Keratinocyte (primary cell): ENCODE measurements at regions not wholly inside any gene's neighbourhood (a gene's known extent, or its start where the extent isn't known, plus 50 kb on each side); places are given as distances from the start of the nearest gene placed in this dataset.

Experiments
- DNase-seq: peaks from one replicate; pipeline ENCODE4 v3.0.0-alpha.2; 2011; ENCODE audit warnings: low read depth, missing footprints, low spot score
- FAIRE-seq: peaks from 2 replicates; lab custom pipeline; 2011; peaks lifted over from hg19 to GRCh38; lab: Jason Lieb, UNC
- H2AFZ ChIP-seq: 2 replicates; pipeline ENCODE4 v1.6.0; 2012; ENCODE audit warnings: low read length, control low read depth, inconsistent platforms; ENCODE audit not compliant: control insufficient read depth
- H3K27ac ChIP-seq: 2 replicates; pipeline ENCODE4 v1.5.1; 2011; ENCODE audit warnings: low read length; ENCODE audit not compliant: control insufficient read depth, insufficient read depth
- H3K27me3 ChIP-seq: 3 replicates; pipeline ENCODE4 v1.6.0; 2011; ENCODE audit warnings: low read length; ENCODE audit not compliant: control insufficient read depth, insufficient read depth; ENCODE audit errors: extremely low read depth
- H3K36me3 ChIP-seq, 2 experiments: 2 replicates in 1 of 2; 3 replicates in 1 of 2; pipeline ENCODE4 v1.5.1; 2011; ENCODE audit warnings: low read length in 2 of 2, mild to moderate bottlenecking in 1 of 2; ENCODE audit not compliant: control insufficient read depth in 2 of 2, insufficient read depth in 2 of 2; ENCODE audit errors: extremely low read depth in 1 of 2
- H3K4me1 ChIP-seq: 3 replicates; pipeline ENCODE4 v1.5.1; 2011; ENCODE audit warnings: low read length; ENCODE audit not compliant: control insufficient read depth, insufficient read depth; ENCODE audit errors: extremely low read depth
- H3K4me2 ChIP-seq: 3 replicates; pipeline ENCODE4 v1.6.0; 2011; ENCODE audit warnings: low read depth, low read length; ENCODE audit not compliant: control insufficient read depth, insufficient read depth; ENCODE audit errors: extremely low read depth
- H3K4me3 ChIP-seq, 3 experiments: fragments of 200-600 bp in 1 of 3; sonication (generic) in 1 of 3; 2 replicates in 2 of 3; 3 replicates in 1 of 3; pipeline ENCODE4 v1.5.1; 2011 to 2016; ENCODE audit warnings: low read length in 3 of 3, mild to moderate bottlenecking in 3 of 3, control low read depth in 2 of 3, inconsistent platforms in 1 of 3, low read depth in 1 of 3, mixed read lengths in 1 of 3, mixed run types in 1 of 3, moderate library complexity in 1 of 3; ENCODE audit not compliant: control insufficient read depth in 2 of 3, insufficient read depth in 2 of 3; ENCODE audit errors: extremely low read depth in 1 of 3
- H3K79me2 ChIP-seq: 2 replicates; pipeline ENCODE4 v1.6.0; 2012; ENCODE audit warnings: low read length; ENCODE audit not compliant: control insufficient read depth, insufficient read depth
- H3K9ac ChIP-seq: 3 replicates; pipeline ENCODE4 v1.6.0; 2011; ENCODE audit warnings: low read length; ENCODE audit not compliant: control insufficient read depth, insufficient read depth; ENCODE audit errors: extremely low read depth
- H3K9me1 ChIP-seq: 3 replicates; pipeline ENCODE4 v1.6.0; 2011; ENCODE audit warnings: low read length; ENCODE audit not compliant: control insufficient read depth, insufficient read depth; ENCODE audit errors: extremely low read depth
- H3K9me3 ChIP-seq: 2 replicates; pipeline ENCODE4 v1.5.1; 2012; ENCODE audit warnings: low read depth, low read length; ENCODE audit not compliant: control insufficient read depth
- H4K20me1 ChIP-seq: 3 replicates; pipeline ENCODE4 v1.6.0; 2011; ENCODE audit warnings: low read length; ENCODE audit not compliant: control insufficient read depth, insufficient read depth; ENCODE audit errors: extremely low read depth
- EZH2 ChIP-seq: IDR thresholded peaks from one replicate; pipeline ENCODE4 v1.6.1; 2012; ENCODE audit warnings: inconsistent platforms, mild to moderate bottlenecking, low read length, moderate library complexity
- dilution Hi-C: fragments of 300-500 bp; cut with MboI; formaldehyde crosslinking; loops from one replicate; pipeline ENCODE4 v1.7.0; 2020; ENCODE audit warnings: low sequenced_read_pairs; ENCODE audit not compliant: extremely low pct_ligation_motif_present
- TF ChIP-seq, protein P1 (sequence below), 3 experiments: IDR thresholded peaks in 1 of 3; conservative IDR thresholded peaks in 1 of 3; optimal IDR thresholded peaks in 1 of 3; 2 replicates in 2 of 3; 3 replicates in 1 of 3; pipeline versions ENCODE3 to v1.5.1; 2011; ENCODE audit warnings: low read length in 3 of 3, mild to moderate bottlenecking in 3 of 3, moderate library complexity in 2 of 3, control low read depth in 1 of 3, inconsistent platforms in 1 of 3; ENCODE audit not compliant: insufficient read depth in 2 of 3; ENCODE audit errors: extremely low read depth in 1 of 3

DNA sequence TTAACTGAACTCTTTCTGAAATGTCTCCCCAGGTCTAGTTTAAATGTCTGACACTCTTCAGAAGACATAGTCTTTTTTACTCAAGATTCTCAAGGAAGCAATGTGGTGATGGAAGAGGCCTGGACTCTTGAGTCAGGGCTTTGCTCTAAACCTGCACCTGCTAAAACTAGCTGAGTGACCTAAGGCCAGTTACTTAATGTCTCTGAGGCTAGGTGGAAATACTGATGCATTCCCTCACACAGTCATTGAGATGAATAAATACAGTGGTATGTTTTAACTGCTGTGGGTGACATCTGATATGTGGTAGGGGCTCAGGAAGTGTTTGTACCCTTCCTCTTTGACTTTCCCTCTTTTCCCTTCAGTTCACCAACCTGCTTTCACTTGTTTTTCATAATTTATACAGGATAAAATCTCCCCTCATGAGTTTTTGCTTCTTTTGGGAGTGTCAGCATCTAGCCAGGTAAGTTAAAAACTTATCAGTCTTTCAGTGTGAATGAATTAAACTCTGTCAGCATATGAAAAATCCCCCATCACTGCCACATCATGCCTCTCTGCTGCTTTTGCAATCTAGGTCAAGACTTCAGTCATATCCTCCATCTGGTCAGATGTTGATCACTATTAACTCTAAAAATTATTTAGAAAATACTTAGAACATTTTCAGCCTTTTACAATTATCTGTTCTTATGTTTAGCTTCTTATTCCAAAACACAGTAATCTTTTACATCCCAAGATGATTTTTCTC is 178.7 kb upstream of the TNFAIP3 start:
- DNase-seq, result no peak
- Histone ChIP-seq H3K4me1 (peaks cover 6% of the 10 kb centered on the region), H3K9me3 (no peaks in the 10 kb centered on the region), H3K36me3 (no peaks in the 10 kb centered on the region), H3K4me3 (no peak overlapping the region), H3K27ac (no peak overlapping the region), H3K9ac (no peak overlapping the region), H2AFZ (no peak overlapping the region), H3K27me3 (no peaks in the 10 kb centered on the region), H3K9me1 (no peaks in the 10 kb centered on the region), H3K4me2 (no peak overlapping the region), H3K79me2 (no peaks in the 10 kb centered on the region), H4K20me1 (no peaks in the 10 kb centered on the region)
- TF ChIP-seq, protein P1, sequence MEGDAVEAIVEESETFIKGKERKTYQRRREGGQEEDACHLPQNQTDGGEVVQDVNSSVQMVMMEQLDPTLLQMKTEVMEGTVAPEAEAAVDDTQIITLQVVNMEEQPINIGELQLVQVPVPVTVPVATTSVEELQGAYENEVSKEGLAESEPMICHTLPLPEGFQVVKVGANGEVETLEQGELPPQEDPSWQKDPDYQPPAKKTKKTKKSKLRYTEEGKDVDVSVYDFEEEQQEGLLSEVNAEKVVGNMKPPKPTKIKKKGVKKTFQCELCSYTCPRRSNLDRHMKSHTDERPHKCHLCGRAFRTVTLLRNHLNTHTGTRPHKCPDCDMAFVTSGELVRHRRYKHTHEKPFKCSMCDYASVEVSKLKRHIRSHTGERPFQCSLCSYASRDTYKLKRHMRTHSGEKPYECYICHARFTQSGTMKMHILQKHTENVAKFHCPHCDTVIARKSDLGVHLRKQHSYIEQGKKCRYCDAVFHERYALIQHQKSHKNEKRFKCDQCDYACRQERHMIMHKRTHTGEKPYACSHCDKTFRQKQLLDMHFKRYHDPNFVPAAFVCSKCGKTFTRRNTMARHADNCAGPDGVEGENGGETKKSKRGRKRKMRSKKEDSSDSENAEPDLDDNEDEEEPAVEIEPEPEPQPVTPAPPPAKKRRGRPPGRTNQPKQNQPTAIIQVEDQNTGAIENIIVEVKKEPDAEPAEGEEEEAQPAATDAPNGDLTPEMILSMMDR (optimal IDR thresholded peaks at IDR 0.05 in 1 of 3, IDR thresholded peaks at IDR 0.05 in 1 of 3, conservative IDR thresholded peaks at IDR 0.05 in 1 of 3; ENCODE audit: extremely low read depth in 1 of 3, insufficient read depth in 2 of 3, low read length in 3 of 3), result no peak
- no peak for TF ChIP-seq EZH2
- dilution Hi-C loops, result no loop called here
- no peak for FAIRE-seq

DNA sequence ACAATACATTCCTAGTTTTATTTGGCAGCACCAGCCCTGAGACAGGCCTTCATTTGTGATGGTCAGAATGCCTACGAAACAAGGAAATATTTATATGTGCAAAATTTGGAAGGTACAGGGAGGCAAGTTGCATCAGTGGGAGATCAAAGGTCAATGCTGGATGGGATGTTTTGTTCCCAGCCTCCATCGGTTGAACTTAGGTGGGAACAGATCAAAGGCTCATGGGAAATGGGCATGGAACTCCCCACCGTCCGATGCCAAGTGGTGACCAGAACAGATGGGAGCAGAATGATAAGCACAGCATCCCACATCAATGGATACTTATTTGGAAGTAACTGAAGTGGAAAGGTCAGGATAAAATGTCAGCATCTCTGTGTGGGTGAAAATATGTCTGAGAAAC is 177.7 kb upstream of the TNFAIP3 start:
- no peaks in the 10 kb centered on the region for H3K79me2 ChIP-seq
- H3K4me2 ChIP-seq, result no peak overlapping the region
- no peaks in the 10 kb centered on the region for H3K9me3 ChIP-seq
- H3K27ac ChIP-seq, result no peak overlapping the region
- peaks cover 6% of the 10 kb centered on the region for H3K4me1 ChIP-seq
- no peak overlapping the region for H3K9ac ChIP-seq
- H4K20me1 ChIP-seq, result no peaks in the 10 kb centered on the region
- FAIRE-seq, result no peak
- DNase-seq, result no peak
- H3K4me3 ChIP-seq, result no peak overlapping the region
- dilution Hi-C loops, result no loop called here
- H3K36me3 ChIP-seq, result no peaks in the 10 kb centered on the region
- H2AFZ ChIP-seq, result no peak overlapping the region
- H3K27me3 ChIP-seq, result no peaks in the 10 kb centered on the region
- no peak for TF ChIP-seq EZH2
- TF ChIP-seq, protein P1 (optimal IDR thresholded peaks at IDR 0.05 in 1 of 3, IDR thresholded peaks at IDR 0.05 in 1 of 3, conservative IDR thresholded peaks at IDR 0.05 in 1 of 3; ENCODE audit: extremely low read depth in 1 of 3, insufficient read depth in 2 of 3, low read length in 3 of 3), result no peak
- no peaks in the 10 kb centered on the region for H3K9me1 ChIP-seq
